GM18858 (cell line): ENCODE measurements at regions not wholly inside any gene's neighbourhood (a gene's known extent, or its start where the extent isn't known, plus 50 kb on each side); places are given as distances from the start of the nearest gene placed in this dataset.
"Not testable (repeated sequence)": the region's sequence is repeated elsewhere in the genome, so short reads cannot be mapped to it uniquely, and the experiment has no call there.

Experiments used
- ATAC-seq: cut with Tn5 transposase; IDR thresholded peaks from one replicate; pipeline ENCODE4 v1.9.1; 2021; ENCODE audit not compliant: unreplicated experiment

DNA sequence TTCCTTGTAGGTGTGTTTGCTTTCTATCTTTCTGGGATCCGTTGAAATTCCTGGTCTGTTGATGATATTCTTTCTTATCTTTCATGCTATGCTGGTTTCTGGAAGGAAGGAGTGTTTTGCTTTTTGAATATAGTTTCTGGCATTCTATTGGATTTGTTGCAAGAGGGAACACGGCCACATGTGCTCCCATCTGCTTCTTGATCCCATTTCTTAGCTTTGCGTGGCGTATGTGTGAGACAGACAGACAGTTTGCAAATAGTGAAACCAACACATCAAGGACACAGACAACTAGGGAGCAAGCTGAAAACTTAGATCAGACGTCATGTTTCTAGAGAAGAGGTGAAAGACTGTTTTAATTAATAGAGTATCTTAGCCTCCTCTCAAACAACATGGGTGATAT is 261.9 kb upstream of the PUDP start:
- no peak for ATAC-seq

DNA sequence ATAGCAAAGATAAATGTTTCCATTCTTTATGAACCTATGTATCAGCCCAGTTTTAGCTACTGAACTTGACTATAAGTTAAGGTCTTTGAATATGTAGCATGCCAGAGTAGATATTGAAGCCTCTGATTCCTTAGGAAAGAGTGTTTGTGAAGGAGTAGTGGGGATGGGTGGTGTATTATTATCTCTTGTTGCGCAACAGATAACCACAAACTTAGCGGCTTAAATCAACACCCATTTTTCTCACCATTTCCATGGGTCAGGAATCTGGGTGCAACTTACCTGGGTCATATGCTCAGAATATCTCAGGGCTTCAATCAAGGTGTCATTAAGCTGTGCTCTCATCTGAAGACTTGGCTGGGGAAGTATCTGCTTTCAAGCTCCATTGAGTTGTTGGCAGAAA is 251.4 kb upstream of the PUDP start:
- no peak for ATAC-seq

DNA sequence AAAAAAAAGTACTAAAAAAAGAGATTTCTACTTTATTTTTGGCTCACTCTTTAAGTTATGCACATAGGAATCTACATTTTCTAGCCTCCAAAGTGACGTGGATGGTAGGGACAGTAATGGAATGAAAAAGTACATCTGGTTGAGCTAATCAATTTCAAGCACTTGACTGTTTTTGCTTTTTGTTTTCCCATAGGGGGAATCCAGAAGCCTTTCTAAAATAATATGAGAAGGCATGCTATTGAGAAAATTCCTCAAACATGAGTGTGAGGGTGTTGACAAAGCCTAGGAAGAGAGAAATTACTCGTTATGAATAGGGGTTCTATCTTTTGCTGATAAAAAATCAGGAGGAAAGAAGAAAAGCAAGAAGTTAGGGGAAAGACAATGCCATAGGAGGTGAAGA is 242.5 kb upstream of the PUDP start:
- no peak for ATAC-seq

DNA sequence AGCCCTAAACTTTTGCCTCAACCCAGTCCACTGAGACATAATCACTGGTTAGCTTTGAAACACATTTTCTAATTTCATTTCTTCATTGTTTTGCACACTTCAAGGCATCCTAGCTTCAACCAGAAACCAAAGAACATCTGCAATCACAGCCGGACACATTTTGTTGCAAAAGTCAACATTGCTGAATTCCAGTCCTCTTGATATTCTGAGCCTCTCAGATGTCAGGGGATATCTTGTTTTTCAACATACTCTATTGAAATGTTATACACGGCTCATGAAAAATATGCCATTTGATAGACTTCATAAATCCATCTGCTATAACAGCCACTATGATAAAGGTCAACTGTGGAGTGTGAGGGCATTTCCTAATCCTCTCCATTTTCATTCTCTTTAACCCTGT is 241.6 kb upstream of the PUDP start:
- ATAC-seq: no peak

DNA sequence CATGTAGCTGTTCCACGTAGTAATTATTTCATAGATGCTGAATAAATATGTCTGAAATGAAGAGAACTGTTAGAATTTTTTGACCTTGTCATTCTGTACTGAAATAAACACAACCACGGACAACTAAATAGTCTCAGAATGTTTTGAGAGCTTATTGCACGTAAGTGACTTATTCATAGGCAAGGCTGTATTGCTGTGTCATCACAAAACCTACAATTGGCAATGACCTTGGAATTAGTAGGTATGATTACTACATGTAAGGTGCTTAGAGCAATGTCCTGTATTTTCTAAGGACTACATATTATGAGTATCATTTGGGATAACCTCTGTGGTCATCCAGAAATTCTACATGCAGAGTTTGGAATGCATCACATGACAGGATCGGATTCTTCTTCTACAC is 237.2 kb upstream of the PUDP start:
- ATAC-seq: no peak

DNA sequence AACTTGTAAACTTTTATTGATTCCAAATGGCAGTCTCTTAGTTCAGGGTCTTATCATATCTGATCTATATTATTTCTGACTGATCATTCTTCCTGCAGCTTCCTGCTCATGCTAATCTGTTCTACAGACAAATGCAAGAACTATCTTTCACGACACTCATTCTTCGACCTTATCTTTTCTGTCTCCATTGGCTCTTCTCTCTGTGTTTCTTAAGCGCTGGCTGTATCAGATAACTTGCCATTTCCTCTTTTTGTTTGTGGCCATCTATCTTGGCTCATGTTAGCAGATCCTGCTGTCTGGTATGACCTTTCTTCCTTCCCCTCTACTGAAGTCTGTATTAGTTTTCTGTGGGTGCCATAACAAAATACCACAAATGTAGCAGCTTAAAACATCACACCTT is 230.5 kb upstream of the PUDP start:
- no peak for ATAC-seq

DNA sequence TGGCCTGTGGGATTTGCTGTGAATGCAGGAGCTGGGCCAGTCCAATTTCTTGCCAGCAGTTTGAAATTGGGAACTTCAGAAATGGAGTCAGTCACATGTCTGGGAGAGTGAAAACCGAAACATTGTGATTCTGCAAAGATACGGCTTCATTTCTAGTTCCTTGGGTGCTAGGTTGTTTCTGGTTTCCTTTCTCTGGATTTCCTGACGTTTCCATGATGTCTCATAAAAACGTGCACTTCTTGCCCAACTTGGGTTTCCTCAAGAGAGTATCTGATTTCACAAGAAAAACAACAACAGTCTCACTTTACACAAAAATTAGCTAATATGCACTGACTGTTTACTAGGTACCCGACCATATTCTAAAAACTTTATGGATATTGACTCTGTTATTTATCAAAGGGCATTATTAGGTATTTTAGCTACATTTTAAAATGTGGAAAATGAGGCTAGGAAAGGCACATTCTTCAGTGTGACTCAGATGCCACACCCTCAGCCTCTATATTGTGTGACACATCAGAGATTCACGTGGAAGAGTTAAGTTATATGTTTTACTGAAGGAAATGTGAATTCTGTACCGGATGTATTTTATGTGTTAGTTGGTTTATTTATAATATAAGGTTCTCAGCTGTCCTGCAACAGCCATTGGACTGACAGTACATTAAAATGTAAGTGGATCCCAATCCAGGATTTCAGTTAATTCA is 225.0 kb upstream of the PUDP start:
- ATAC-seq: no peak

DNA sequence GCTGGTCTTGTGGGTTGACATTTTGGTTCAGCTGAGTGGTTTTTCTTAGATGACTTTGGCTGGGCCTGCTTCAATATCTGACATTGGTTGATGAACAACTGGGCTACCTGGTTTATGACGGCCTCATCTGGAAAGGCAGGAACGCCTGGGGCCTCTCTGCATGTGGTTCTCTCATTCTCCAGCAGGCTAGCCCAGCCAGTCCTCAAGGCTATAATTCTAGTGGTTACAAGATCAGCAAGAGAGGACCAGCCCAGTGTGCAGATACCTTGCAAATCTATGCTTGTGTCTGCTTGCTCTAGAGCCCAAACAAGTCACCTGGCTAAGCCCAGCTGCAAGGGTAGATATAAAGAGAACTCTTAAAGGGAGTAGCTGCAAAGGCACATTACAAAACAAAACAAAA is 214.2 kb upstream of the PUDP start:
- no peak for ATAC-seq

DNA sequence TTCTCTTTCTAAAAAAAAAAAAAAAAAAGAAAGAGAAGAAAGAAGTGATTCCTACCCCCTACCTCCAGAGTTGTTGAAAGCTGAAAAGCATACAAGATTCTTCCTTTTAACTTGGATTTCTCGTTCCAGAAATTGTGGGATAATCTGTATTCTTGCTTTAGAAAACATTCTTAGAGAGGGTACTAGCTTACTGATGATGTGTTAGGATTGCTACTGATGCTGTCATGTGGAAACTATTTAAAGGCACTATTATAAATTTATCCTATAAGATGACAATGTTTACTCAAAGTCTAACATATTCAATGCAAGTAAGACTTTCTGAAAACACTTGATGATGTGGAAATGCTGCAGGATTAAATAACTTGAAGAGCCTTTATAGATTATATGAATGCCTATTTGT is 204.0 kb upstream of the PUDP start:
- no peak for ATAC-seq

DNA sequence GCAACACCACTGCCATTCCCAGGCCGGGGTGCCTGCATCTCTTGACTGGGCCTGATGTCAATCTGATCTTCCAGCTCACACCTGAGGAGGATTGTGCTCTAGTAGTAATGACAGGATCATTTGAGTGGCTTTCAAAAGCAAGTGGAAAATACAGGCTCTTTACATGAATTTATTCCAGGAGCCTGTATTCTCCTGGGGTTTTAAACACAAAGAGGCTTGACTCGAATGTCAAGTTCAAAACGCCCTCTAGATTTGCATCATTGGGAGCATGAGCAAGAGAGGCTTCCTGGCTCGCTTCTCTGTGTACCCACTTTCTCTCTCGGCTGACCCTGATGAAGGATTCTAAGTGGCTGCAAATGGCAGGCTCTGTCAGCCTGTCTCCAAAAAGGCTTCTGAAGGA is 199.5 kb upstream of the PUDP start:
- no peak for ATAC-seq

DNA sequence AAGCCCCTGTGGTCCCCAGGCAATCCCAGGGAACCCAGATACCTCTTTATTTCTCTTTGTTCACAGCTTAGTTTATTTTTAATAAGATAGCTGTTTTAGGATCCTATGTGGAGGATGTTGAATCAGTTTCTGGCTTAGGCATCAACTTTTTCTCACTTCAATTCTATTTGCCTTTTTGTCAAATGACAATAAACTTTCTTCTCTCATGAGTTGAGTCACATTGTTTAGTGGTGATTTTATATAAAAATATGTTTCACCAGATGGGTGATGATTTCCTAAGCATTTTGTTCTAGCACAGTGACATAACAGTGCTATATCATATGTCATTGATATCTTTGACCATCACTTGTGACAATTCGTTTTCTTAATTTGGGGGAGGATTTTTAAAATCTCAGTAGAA is 198.1 kb upstream of the PUDP start:
- ATAC-seq: no peak

DNA sequence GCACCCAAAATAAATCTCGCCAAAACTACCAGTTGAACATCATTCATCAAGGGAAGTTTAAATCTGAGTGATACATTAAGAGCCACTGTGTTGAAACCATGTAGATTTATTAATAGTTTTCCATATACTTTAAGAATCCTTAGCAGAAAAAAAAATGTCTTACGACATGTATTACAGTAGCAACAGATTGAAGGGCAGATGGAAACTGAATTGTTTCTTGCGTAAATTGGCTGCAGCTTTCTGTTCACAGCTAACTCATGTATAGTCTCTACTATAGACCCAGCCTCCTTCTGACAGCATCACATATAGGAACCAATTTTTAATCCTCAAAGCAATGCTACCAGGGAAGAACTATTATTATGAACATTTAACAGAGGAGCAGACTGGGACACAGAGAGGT is 195.2 kb upstream of the PUDP start:
- ATAC-seq: no peak

DNA sequence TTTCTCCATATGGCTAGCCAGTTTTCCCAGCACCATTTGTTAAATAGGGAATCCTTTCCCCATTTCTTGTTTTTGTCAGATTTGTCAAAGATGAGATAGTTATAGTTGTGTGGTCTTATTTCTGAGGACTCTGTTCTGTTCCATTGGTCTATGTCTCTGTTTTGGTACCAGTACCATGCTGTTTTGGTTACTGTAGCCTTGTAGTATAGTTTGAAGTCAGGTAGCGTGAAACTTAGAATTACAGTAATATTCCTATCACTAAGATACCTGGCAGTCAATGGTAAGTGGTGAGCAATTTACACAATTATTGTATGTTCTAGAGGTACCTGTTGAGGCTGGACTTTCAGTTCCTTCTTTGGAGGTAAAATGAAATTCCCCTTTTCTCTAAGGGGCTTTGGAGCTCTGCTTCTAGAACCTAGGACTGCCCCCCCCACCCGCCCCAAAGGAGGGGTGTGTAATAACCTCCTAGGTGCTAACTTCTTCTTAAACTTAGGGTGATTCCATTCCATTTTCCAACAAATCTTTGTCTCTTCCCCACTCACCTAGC is 187.9 kb upstream of the PUDP start:
- not testable (repeated sequence) for ATAC-seq

DNA sequence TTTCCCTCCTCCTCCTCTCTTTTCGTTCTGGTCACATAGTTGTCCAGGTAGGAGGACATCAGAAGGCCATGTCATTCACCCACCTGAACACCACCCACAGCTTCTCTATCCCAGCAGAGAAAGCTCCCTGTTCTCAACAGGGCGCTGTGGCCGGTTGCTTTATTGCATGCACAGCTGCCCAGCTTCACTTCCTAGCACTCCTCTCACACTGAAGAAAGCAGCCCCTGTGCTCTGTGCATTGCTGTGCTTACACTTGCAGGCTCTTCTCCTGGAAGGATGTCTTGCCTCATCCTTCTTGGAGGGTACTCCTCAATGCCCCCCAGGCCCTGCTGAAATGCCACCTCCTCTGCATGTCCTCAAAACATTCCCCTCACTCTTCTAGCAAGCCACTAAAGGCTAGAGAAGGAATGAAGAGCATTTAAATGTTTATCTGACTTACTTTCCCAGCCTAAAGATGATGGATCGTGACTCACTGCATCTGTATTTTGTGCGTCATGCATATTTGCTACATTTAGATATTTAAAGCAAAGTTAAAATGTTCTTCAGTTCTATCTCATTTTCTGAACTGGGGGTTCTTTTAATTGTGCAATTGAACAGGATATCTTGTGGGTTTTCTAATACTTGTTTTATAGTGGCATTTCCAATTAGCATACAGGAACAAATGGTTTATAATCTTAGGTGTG is 186.4 kb upstream of the PUDP start:
- no peak for ATAC-seq

DNA sequence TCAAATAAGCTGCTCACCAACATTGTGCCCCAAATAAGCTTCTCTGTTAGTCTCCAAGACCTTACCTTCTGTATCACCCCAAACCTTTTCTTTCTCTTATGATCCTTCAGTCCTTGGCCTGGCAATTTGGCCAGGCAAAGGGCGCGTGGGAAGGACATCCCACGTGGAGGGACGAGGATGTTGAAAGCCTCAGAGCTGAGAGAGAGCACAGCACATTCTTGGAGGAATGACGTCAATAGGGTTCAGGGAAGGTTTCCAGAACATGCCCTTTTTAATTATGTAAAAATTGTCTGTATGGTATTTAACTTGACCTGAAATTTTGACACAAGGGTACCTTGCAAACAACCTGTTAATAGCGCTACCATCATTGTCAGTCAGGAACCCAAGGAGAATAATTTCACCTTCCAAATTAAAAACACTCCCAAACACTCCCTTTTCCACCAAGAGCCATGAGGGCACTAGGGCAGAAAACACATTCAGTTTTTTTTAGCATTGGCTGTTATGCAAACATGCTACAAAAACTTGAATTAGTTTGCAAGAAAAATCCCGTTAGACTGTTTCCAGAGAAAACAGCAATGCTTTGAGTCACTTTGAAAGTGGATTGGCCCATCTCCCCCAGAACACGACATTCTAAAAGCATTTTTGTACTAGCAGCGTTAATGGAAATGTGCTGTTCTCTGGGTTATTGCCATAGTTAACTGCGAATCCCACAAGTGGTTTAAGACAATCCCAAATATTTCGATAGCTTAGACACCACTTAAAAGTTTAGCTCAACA is 183.2 kb upstream of the PUDP start:
- ATAC-seq: no peak

DNA sequence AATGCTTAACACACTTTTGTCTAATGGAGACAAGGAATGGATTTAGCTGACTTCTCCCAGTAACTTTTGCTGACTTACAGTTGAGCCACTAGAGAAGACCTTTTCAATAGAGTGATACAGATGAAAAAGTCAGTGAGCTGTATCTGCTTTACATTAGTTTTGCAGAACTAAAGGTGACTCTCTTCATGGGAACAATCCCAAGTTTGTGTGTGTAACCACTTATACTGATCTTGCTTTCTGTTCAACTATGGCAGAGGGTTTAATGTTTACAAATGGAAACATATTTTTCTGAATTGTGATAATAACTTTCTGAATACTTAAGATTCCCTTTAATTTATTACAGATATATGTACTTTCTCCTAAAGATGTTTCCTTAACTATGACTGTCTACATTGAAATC is 182.6 kb upstream of the PUDP start:
- ATAC-seq: no peak

DNA sequence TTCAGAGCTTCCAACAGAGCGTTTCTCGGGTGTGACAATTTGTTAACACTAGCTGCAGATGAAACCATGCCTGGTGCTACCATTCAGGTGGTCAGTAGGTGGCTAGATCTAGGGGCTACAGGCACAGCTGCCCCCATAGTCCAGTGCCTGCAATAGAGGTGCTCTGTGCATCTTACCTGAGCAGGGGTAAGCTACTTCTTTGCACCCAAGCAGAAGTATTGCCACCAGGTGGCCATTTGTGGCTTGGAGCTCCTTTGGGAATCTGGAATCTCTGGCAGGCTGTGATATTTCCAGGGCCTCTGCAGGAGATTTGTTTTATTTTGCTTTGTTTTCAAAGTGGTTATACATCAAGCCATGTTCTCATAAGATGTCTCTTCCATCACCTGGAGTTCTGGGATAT is 170.7 kb upstream of the PUDP start:
- no peak for ATAC-seq

DNA sequence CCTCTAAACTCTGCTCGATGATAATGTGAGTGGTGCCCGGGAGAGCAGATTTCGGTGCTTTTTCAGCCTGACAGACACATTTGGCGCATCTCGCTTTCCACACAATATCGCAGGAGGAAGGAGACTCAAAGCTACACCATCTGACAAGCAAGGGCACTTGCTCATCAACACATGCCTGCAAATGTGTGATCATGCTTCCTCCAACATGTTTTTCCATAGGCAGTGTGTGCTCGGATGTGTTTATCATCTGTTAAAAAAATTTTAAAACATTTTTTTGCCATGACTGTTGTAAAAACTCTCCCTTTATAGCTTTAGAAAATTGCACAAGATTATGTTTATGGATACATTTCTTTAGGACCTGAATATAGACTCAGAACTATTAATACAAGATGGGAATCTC is 170.3 kb upstream of the PUDP start:
- ATAC-seq: no peak

DNA sequence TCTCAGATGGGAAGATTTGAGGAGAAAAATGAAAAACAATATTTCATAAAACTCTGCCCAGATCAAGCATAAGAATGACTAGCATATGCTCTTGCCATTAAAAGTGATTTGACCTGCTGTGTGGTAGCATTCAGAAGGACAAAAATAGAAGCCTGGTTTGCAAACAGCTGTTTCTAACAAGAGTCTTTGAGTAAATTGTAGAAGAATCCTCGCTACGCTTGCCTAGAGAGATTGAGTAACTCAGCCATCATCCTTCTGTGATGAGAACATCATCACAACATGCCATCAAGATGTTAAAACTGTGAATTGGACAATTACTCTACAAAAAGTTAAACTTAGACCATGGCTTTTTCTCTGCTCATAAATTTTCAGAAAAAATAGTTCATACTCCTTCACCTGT is 168.9 kb upstream of the PUDP start:
- no peak for ATAC-seq

DNA sequence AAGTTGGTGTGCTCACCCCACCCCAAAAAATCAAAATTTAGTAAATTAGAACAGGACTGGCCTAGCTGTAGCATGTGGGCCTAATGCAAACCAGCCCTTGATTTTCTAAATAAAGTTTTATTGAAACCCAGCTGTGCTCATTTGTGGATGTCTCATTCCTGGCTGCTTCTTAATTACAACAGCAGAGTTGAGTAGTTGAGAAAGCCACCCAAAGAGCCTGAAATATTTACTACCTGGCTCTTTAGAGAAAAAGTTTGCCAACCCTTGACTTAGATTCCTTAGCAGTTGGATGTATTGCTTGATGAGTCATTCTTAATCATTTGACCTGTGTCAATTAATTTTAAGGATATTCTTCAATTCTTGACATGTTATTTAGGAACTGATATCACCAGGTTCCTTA is 168.3 kb upstream of the PUDP start:
- no peak for ATAC-seq

DNA sequence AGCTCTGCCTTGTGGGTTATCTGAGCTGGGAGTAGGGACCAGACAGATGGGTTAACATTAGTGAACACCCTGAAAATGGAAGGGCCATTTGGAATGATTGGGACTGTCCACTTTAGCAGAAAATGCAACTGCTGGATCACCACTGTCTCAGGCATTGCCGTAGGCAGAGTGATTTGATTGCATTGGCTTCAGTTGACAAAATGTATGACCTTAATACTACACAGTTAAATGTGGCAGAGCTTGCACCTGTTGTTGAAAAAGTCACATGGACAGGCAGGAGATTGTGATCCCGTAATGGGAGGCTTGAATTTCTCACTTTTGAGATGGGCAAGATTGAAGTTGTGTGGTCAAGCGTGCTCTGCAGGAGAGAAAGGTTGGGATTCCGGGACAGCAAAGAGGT is 166.5 kb upstream of the PUDP start:
- ATAC-seq: no peak

DNA sequence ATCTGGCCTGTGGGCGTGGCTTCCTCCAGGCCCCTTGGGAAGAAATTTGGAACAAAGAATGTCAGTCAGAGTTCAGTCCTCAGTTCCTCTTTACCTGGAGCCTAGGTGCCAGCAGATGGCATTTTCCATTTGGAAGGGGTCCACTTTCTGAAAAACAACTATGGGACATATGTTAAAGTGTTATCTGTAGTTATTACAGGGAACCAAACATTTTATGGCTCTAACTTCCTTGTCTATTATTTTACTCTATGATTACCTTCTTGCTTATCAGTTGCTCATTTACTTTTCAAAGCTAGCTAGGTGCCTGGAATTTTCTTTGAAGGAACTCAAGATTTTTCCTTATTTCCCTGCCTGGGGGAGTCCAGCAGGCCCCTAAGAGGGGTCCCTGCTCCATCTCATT is 159.8 kb upstream of the PUDP start:
- ATAC-seq: no peak
